ENCODE measurements at regions not wholly inside any gene's neighbourhood (a gene's known extent, or its start where the extent isn't known, plus 50 kb on each side); places are given as distances from the start of the nearest gene placed in this dataset.
"Not testable (repeated sequence)": the region's sequence is repeated elsewhere in the genome, so short reads cannot be mapped to it uniquely, and the experiment has no call there.

GRCh38 chr14:105740272-105740671, 213.9 kb downstream of the TMEM121 start:
- TF ChIP-seq CREB1 (CRISPR knock-in tag; IDR thresholded peaks at IDR 0.05; ENCODE audit: low read depth); EZH2phosphoT487 (IDR thresholded peaks at IDR 0.05; ENCODE audit: unreplicated experiment); CTCF (conservative IDR thresholded peaks at IDR 0.05; ENCODE audit: low read depth in 2 of 2); JUNB (IDR thresholded peaks at IDR 0.05; ENCODE audit: unreplicated experiment); EZH2 (IDR thresholded peaks at IDR 0.05; ENCODE audit: low read depth, unreplicated experiment); POLR2AphosphoS5 (IDR thresholded peaks at IDR 0.05; ENCODE audit: low read depth); REST (IDR thresholded peaks at IDR 0.05; ENCODE audit: unreplicated experiment); ZNF114 (CRISPR knock-in tag; IDR thresholded peaks at IDR 0.05); STAT1 (IDR thresholded peaks at IDR 0.05; ENCODE audit: unreplicated experiment); ETS1 (IDR thresholded peaks at IDR 0.05); ZNF331 (CRISPR knock-in tag; IDR thresholded peaks at IDR 0.05; ENCODE audit: low read depth); NANOG (IDR thresholded peaks at IDR 0.05; ENCODE audit: borderline replicate concordance): not testable (repeated sequence)
